K562 (cell line): ENCODE measurements at regions not wholly inside any gene's neighbourhood (a gene's known extent, or its start where the extent isn't known, plus 50 kb on each side); places are given as distances from the start of the nearest gene placed in this dataset.

Experiments used
- CEBPB ChIP-seq: fragments of 450-650 bp; IDR thresholded peaks from 2 replicates; pipeline ENCODE4 v1.6.1; 2016; ENCODE audit warnings: missing genetic modification characterization, missing compliant biosample characterization
- CEBPG ChIP-seq, 3 experiments: fragments of 200-800 bp in 1 of 3; sonication (Bioruptor generic) in 1 of 3; sonication (generic) in 1 of 3; formaldehyde crosslinking in 1 of 3; IDR thresholded peaks in 2 of 3; conservative IDR thresholded peaks in 1 of 3; 2 replicates each; pipeline versions ENCODE4 v1.6.1 to v1.8.0; 2016 to 2022; ENCODE audit warnings: missing compliant biosample characterization in 2 of 3, missing genetic modification characterization in 2 of 3, mild to moderate bottlenecking in 1 of 3, missing genetic modification reagents in 1 of 3
- RBM14 ChIP-seq: fragments of 200-400 bp; formaldehyde crosslinking; IDR thresholded peaks from 2 replicates; pipeline ENCODE4 v1.6.1; 2018; ENCODE audit warnings: low read depth, mild to moderate bottlenecking, low read length, moderate library complexity, borderline replicate concordance; ENCODE audit not compliant: insufficient read depth
- STAG1 ChIP-seq: sonication (generic); formaldehyde crosslinking; IDR thresholded peaks from 2 replicates; pipeline ENCODE4 v1.5.0; 2020; ENCODE audit warnings: missing genetic modification reagents, borderline replicate concordance
- ZNF395 ChIP-seq: fragments of 200-800 bp; sonication (Bioruptor generic); IDR thresholded peaks from 2 replicates; pipeline ENCODE4 v1.6.1; 2017; ENCODE audit warnings: missing genetic modification characterization, missing compliant biosample characterization
- TF ChIP-seq, protein P1 (sequence below): fragments of 250-450 bp; sonication (Bioruptor Pico); IDR thresholded peaks from 2 replicates; pipeline ENCODE4 v1.4.0; 2020
- TF ChIP-seq, protein P2 (sequence below): fragments of 250-450 bp; sonication (Bioruptor Pico); IDR thresholded peaks from 2 replicates; pipeline ENCODE4 v1.8.0; 2021; ENCODE audit warnings: borderline replicate concordance, mild to moderate bottlenecking, moderate library complexity; ENCODE audit not compliant: poor library complexity, severe bottlenecking

GRCh38 chr11:110366291-110366690 lies 63.5 kb upstream of the FDX1 start (continued):
- no peak for TF ChIP-seq RBM14
- no peak for TF ChIP-seq ZNF395
- TF ChIP-seq, protein P1, sequence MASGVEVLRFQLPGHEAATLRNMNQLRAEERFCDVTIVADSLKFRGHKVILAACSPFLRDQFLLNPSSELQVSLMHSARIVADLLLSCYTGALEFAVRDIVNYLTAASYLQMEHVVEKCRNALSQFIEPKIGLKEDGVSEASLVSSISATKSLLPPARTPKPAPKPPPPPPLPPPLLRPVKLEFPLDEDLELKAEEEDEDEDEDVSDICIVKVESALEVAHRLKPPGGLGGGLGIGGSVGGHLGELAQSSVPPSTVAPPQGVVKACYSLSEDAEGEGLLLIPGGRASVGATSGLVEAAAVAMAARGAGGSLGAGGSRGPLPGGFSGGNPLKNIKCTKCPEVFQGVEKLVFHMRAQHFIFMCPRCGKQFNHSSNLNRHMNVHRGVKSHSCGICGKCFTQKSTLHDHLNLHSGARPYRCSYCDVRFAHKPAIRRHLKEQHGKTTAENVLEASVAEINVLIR (CRISPR knock-in tag): no peak
- TF ChIP-seq STAG1 (CRISPR knock-in tag): no peak
- no peak for TF ChIP-seq CEBPB
- TF ChIP-seq, protein P2, sequence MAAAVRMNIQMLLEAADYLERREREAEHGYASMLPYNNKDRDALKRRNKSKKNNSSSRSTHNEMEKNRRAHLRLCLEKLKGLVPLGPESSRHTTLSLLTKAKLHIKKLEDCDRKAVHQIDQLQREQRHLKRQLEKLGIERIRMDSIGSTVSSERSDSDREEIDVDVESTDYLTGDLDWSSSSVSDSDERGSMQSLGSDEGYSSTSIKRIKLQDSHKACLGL (CRISPR knock-in tag): no peak
- no peak for TF ChIP-seq CEBPG (CRISPR knock-in tag; IDR thresholded peaks at IDR 0.05)
- TF ChIP-seq CEBPG (tag; conservative IDR thresholded peaks at IDR 0.05 in 1 of 2, IDR thresholded peaks at IDR 0.05 in 1 of 2): no peak
